ENCODE measurements at regions not wholly inside any gene's neighbourhood (a gene's known extent, or its start where the extent isn't known, plus 50 kb on each side); places are given as distances from the start of the nearest gene placed in this dataset.

- intact Hi-C loops (cut with DNase I) = no loop called here
- H3K36me3 ChIP-seq = no peaks in the 10 kb centered on the region
- no peaks in the 10 kb centered on the region for H3K27me3 ChIP-seq (replicated peaks; ENCODE audit: insufficient read depth)
- no peak for DNase-seq (ENCODE audit: low spot score)
- no peak overlapping the region for H3K4me3 ChIP-seq
- no peaks in the 10 kb centered on the region for H3K9me3 ChIP-seq
- peaks cover 3% of the 10 kb centered on the region for H3K4me1 ChIP-seq (replicated peaks)
- WGBS = 82% methylated on average over 8 of the region's 8 CpGs
- TF ChIP-seq CTCF (IDR thresholded peaks at IDR 0.05) = no peak
- TF ChIP-seq POLR2A (IDR thresholded peaks at IDR 0.05) = no peak
- no peak for TF ChIP-seq POLR2AphosphoS5 (IDR thresholded peaks at IDR 0.05)
- no peak overlapping the region for H3K27ac ChIP-seq
Observed at GRCh38 chr2:234672498-234673150, 175.7 kb upstream of the ARL4C start.

GRCh38 chr2:234671716-234672115 is 174.8 kb upstream of the ARL4C start:
- intact Hi-C loops (cut with DNase I) = no loop called here
- no peak for TF ChIP-seq POLR2A (IDR thresholded peaks at IDR 0.05)
- no peak for TF ChIP-seq POLR2AphosphoS5 (IDR thresholded peaks at IDR 0.05)

GRCh38 chr2:234671231-234671630 is 174.3 kb upstream of the ARL4C start:
- Histone ChIP-seq H3K27me3 (replicated peaks; ENCODE audit: insufficient read depth) (no peaks in the 10 kb centered on the region), H3K27ac (no peak overlapping the region), H3K9me3 (no peaks in the 10 kb centered on the region), H3K36me3 (no peaks in the 10 kb centered on the region), H3K4me3 (no peak overlapping the region), H3K4me1 (replicated peaks) (no peaks in the 10 kb centered on the region)
- intact Hi-C loops (cut with DNase I) = no loop called here
- DNase-seq (ENCODE audit: low spot score) = no peak
- 97% methylated on average over 3 of the region's 3 CpGs for WGBS
- TF ChIP-seq POLR2AphosphoS5 (IDR thresholded peaks at IDR 0.05) (no peak), CTCF (IDR thresholded peaks at IDR 0.05) (no peak), POLR2A (IDR thresholded peaks at IDR 0.05) (no peak)

More at GRCh38 chr2:234671716-234672115, 174.8 kb upstream of the ARL4C start:
- DNase-seq (ENCODE audit: low spot score) = no peak
- no peaks in the 10 kb centered on the region for H3K36me3 ChIP-seq
- peaks cover under 1% of the 10 kb centered on the region for H3K4me1 ChIP-seq (replicated peaks)
- 82% methylated on average over 3 of the region's 3 CpGs for WGBS
- no peak overlapping the region for H3K27ac ChIP-seq
- no peak overlapping the region for H3K4me3 ChIP-seq
- H3K9me3 ChIP-seq = no peaks in the 10 kb centered on the region
- no peaks in the 10 kb centered on the region for H3K27me3 ChIP-seq (replicated peaks; ENCODE audit: insufficient read depth)

- 89% methylated on average over 7 of the region's 7 CpGs for whole genome bisulfite sequencing
- intact Hi-C loops (cut with DNase I) = no loop called here
Observed at GRCh38 chr2:234670806-234671205, 173.9 kb upstream of the ARL4C start.

GRCh38 chr2:234670052-234670451 is 173.2 kb upstream of the ARL4C start:
- DNase-seq (ENCODE audit: low spot score) = no peak
- no peak overlapping the region for H3K4me3 ChIP-seq
- intact Hi-C loops (cut with DNase I) = no loop called here
- H3K36me3 ChIP-seq = no peaks in the 10 kb centered on the region
- H3K9me3 ChIP-seq = no peaks in the 10 kb centered on the region
- no peak for TF ChIP-seq POLR2A (IDR thresholded peaks at IDR 0.05)
- no peak for TF ChIP-seq CTCF (IDR thresholded peaks at IDR 0.05)
- TF ChIP-seq POLR2AphosphoS5 (IDR thresholded peaks at IDR 0.05) = no peak
- no peak overlapping the region for H3K27ac ChIP-seq
- no peaks in the 10 kb centered on the region for H3K4me1 ChIP-seq (replicated peaks)
- WGBS = 76% methylated on average over 3 of the region's 3 CpGs
- no peaks in the 10 kb centered on the region for H3K27me3 ChIP-seq (replicated peaks; ENCODE audit: insufficient read depth)

More at GRCh38 chr2:234670806-234671205, 173.9 kb upstream of the ARL4C start:
- H3K4me1 ChIP-seq (replicated peaks) = no peaks in the 10 kb centered on the region
- TF ChIP-seq POLR2AphosphoS5 (IDR thresholded peaks at IDR 0.05) = no peak
- TF ChIP-seq CTCF (IDR thresholded peaks at IDR 0.05) = no peak
- no peak for TF ChIP-seq POLR2A (IDR thresholded peaks at IDR 0.05)
- DNase-seq (ENCODE audit: low spot score) = no peak
- no peaks in the 10 kb centered on the region for H3K27me3 ChIP-seq (replicated peaks; ENCODE audit: insufficient read depth)
- H3K9me3 ChIP-seq = no peaks in the 10 kb centered on the region
- no peak overlapping the region for H3K27ac ChIP-seq
- no peak overlapping the region for H3K4me3 ChIP-seq
- H3K36me3 ChIP-seq = no peaks in the 10 kb centered on the region
